H9 (cell line): ENCODE measurements at regions not wholly inside any gene's neighbourhood (a gene's known extent, or its start where the extent isn't known, plus 50 kb on each side); places are given as distances from the start of the nearest gene placed in this dataset.

ENCODE experiments used
- DNase-seq: peaks from one replicate; pipeline ENCODE4 v3.0.0-alpha.2; 2017
- H2AFZ ChIP-seq: one replicate; pipeline ENCODE4 v1.6.1; 2013; ENCODE audit warnings: mild to moderate bottlenecking, low read length, control low read depth, moderate library complexity
- H2AK5ac ChIP-seq: 2 replicates; pipeline ENCODE4 v1.6.1; 2013; ENCODE audit warnings: low read length, control low read depth, mixed read lengths; ENCODE audit not compliant: insufficient read length
- H2BK120ac ChIP-seq: one replicate; pipeline ENCODE4 v1.6.1; 2013; ENCODE audit warnings: low read depth, mild to moderate bottlenecking, low read length, control low read depth, inconsistent platforms; ENCODE audit not compliant: poor library complexity, severe bottlenecking
- H2BK12ac ChIP-seq: 2 replicates; pipeline ENCODE4 v1.6.1; 2013; ENCODE audit warnings: low read length, control low read depth, mixed read lengths, low read depth; ENCODE audit not compliant: insufficient read length
- H2BK15ac ChIP-seq: 2 replicates; pipeline ENCODE4 v1.6.1; 2013; ENCODE audit warnings: low read depth, low read length, control low read depth
- H2BK20ac ChIP-seq: one replicate; pipeline ENCODE4 v1.6.1; 2013; ENCODE audit warnings: low read depth, mild to moderate bottlenecking, low read length, control low read depth, inconsistent platforms; ENCODE audit not compliant: poor library complexity, severe bottlenecking
- H2BK5ac ChIP-seq: 2 replicates; pipeline ENCODE4 v1.6.1; 2013; ENCODE audit warnings: low read length, control low read depth, mixed read lengths; ENCODE audit not compliant: insufficient read length
- H3K14ac ChIP-seq: 2 replicates; pipeline ENCODE4 v1.6.1; 2013; ENCODE audit warnings: low read length, control low read depth; ENCODE audit not compliant: insufficient read depth
- H3K18ac ChIP-seq: 2 replicates; pipeline ENCODE4 v1.6.1; 2013; ENCODE audit warnings: low read depth, mild to moderate bottlenecking, mixed read lengths, low read length, control low read depth; ENCODE audit not compliant: insufficient read length
- H3K23ac ChIP-seq: 2 replicates; pipeline ENCODE4 v1.6.1; 2013; ENCODE audit warnings: low read length, control low read depth, mixed read lengths, low read depth; ENCODE audit not compliant: insufficient read length
- H3K23me2 ChIP-seq: 2 replicates; pipeline ENCODE4 v1.6.1; 2013; ENCODE audit warnings: low read depth, mild to moderate bottlenecking, mixed read lengths, low read length, control low read depth; ENCODE audit not compliant: insufficient read length, poor library complexity, severe bottlenecking
- H3K27ac ChIP-seq: 2 replicates; pipeline ENCODE4 v1.5.1; 2013; ENCODE audit warnings: low read length, control low read depth, mixed read lengths, low read depth; ENCODE audit not compliant: insufficient read length
- H3K27me3 ChIP-seq: 2 replicates; pipeline ENCODE4 v1.6.1; 2013; ENCODE audit warnings: low read length, control low read depth, inconsistent platforms; ENCODE audit not compliant: insufficient read depth
- H3K4ac ChIP-seq: 2 replicates; pipeline ENCODE4 v1.6.1; 2013; ENCODE audit warnings: low read depth, mild to moderate bottlenecking, control low read depth, inconsistent platforms, low read length, moderate library complexity
- H3K4me1 ChIP-seq: 2 replicates; pipeline ENCODE4 v1.6.1; 2013; ENCODE audit warnings: low read length, control low read depth, inconsistent platforms; ENCODE audit not compliant: insufficient read depth
- H3K4me2 ChIP-seq: 2 replicates; pipeline ENCODE4 v1.6.1; 2013; ENCODE audit warnings: low read length, control low read depth, mixed read lengths; ENCODE audit not compliant: insufficient read length, insufficient read depth
- H3K56ac ChIP-seq: 2 replicates; pipeline ENCODE4 v1.6.1; 2013; ENCODE audit warnings: low read depth, mild to moderate bottlenecking, mixed read lengths, low read length, control low read depth; ENCODE audit not compliant: insufficient read length
- H3K79me1 ChIP-seq: 2 replicates; pipeline ENCODE4 v1.6.1; 2013; ENCODE audit warnings: low read depth, mild to moderate bottlenecking, moderate library complexity, low read length, control low read depth, inconsistent platforms; ENCODE audit not compliant: insufficient read depth, poor library complexity, severe bottlenecking
- H3K79me2 ChIP-seq: 2 replicates; pipeline ENCODE4 v1.6.1; 2013; ENCODE audit warnings: low read length, control low read depth, inconsistent platforms; ENCODE audit not compliant: insufficient read depth
- H3K9ac ChIP-seq: 2 replicates; pipeline ENCODE4 v1.6.1; 2013; ENCODE audit warnings: low read length, control low read depth, mixed read lengths; ENCODE audit not compliant: insufficient read length; ENCODE audit errors: extremely low read depth
- H3K9me3 ChIP-seq: one replicate; pipeline ENCODE4 v1.6.1; 2013; ENCODE audit warnings: low read depth, low read length, inconsistent platforms; ENCODE audit not compliant: control insufficient read depth
- H3T11ph ChIP-seq: one replicate; pipeline ENCODE4 v1.6.1; 2013; ENCODE audit warnings: mild to moderate bottlenecking, low read length, control low read depth, inconsistent platforms
- H4K20me1 ChIP-seq: one replicate; pipeline ENCODE4 v1.6.1; 2013; ENCODE audit not compliant: control insufficient read depth, insufficient read length, insufficient read depth
- H4K5ac ChIP-seq: 2 replicates; pipeline ENCODE4 v1.6.1; 2013; ENCODE audit warnings: low read depth, mild to moderate bottlenecking, mixed read lengths, low read length, control low read depth; ENCODE audit not compliant: insufficient read length
- H4K8ac ChIP-seq: replicated peaks from 2 replicates; pipeline ENCODE4 v1.6.1; 2013; ENCODE audit warnings: low read length, control low read depth, mixed read lengths, low read depth; ENCODE audit not compliant: insufficient read length
- H4K91ac ChIP-seq: 2 replicates; pipeline ENCODE4 v1.6.1; 2013; ENCODE audit warnings: low read depth, mild to moderate bottlenecking, moderate library complexity, mixed read lengths, low read length, control low read depth; ENCODE audit not compliant: insufficient read length
- H3K27ac Mint-ChIP-seq, 3 experiments: 2 replicates in 2 of 3; 3 replicates in 1 of 3; pipeline ENCODE4 v1.8.0; 2020 to 2021; ENCODE audit warnings: mixed read lengths in 3 of 3, mild to moderate bottlenecking in 1 of 3, moderate library complexity in 1 of 3
- H3K27me3 Mint-ChIP-seq: 2 replicates; pipeline ENCODE4 v1.8.0; 2021; ENCODE audit warnings: low read depth, mild to moderate bottlenecking, moderate library complexity, mixed read lengths
- H3K36me3 Mint-ChIP-seq, 3 experiments: 2 replicates in 2 of 3; 3 replicates in 1 of 3; pipeline ENCODE4 v1.8.0; 2020 to 2021; ENCODE audit warnings: low read depth in 3 of 3, mixed read lengths in 3 of 3; ENCODE audit not compliant: insufficient read depth in 1 of 3
- H3K4me1 Mint-ChIP-seq, 2 experiments: 2 replicates each; pipeline ENCODE4 v1.8.0; 2020; ENCODE audit warnings: mixed read lengths in 2 of 2
- H3K4me3 Mint-ChIP-seq, 2 experiments: 2 replicates in 1 of 2; 3 replicates in 1 of 2; pipeline ENCODE4 v1.8.0; 2020 to 2021; ENCODE audit warnings: mild to moderate bottlenecking in 2 of 2, mixed read lengths in 2 of 2, moderate library complexity in 1 of 2
- H3K9me3 Mint-ChIP-seq, 2 experiments: 2 replicates in 1 of 2; 3 replicates in 1 of 2; pipeline ENCODE4 v1.8.0; 2020; ENCODE audit warnings: mild to moderate bottlenecking in 2 of 2, mixed read lengths in 2 of 2, moderate library complexity in 1 of 2
- CTCF ChIP-seq: fragments of 200-600 bp; sonication (generic); conservative IDR thresholded peaks from 3 replicates; pipeline ENCODE4 v1.8.0; 2021; ENCODE audit warnings: antibody characterized with exemption, mild to moderate bottlenecking
- WGBS: extraction: QIAGEN DNeasy Blood & Tissue Kit; methylation state at CpG from one replicate; pipeline ENCODE4 v1.1.7; 2013; ENCODE audit warnings: missing lambda C conversion rate, low lambda C conversion rate, mixed read lengths; ENCODE audit not compliant: insufficient read length; ENCODE audit errors: extremely low coverage; 5-methylcytosine and 5-hydroxymethylcytosine counted together

GRCh38 chr1:79914896-79915295 lies 908.4 kb upstream of the ADGRL4 start:
- Mint-ChIP-seq H3K9me3 (peaks cover 0 to 3% of the 10 kb centered on the region in 2 experiments; a peak in 1 of 5 replicates), H3K36me3 (no peaks in the 10 kb centered on the region; a peak in 1 of 7 replicates), H3K4me3 (no peak overlapping the region), H3K27ac (no peak overlapping the region), H3K4me1 (peaks cover 0 to 4% of the 10 kb centered on the region in 2 experiments; a peak in 1 of 4 replicates), H3K27me3 (no peaks in the 10 kb centered on the region)
- H3K4me1 ChIP-seq, result no peaks in the 10 kb centered on the region
- no peak overlapping the region for H3K14ac ChIP-seq
- TF ChIP-seq CTCF, result no peak
- no peak overlapping the region for H4K91ac ChIP-seq
- no peak overlapping the region for H2BK12ac ChIP-seq
- no peak overlapping the region for H4K5ac ChIP-seq
- no peak overlapping the region for H3K27ac ChIP-seq
- no peak overlapping the region for H2AFZ ChIP-seq
- H3T11ph ChIP-seq, result no peak overlapping the region
- H2AK5ac ChIP-seq, result no peak overlapping the region
- no peaks in the 10 kb centered on the region for H3K79me2 ChIP-seq
- no peaks in the 10 kb centered on the region for H3K23me2 ChIP-seq
- H3K23ac ChIP-seq, result no peak overlapping the region
- H3K27me3 ChIP-seq, result no peaks in the 10 kb centered on the region
- H3K79me1 ChIP-seq, result no peaks in the 10 kb centered on the region
- H2BK15ac ChIP-seq, result no peak overlapping the region
- H4K8ac ChIP-seq, result no peak overlapping the region
- H3K9ac ChIP-seq, result no peak overlapping the region
- no peak overlapping the region for H3K18ac ChIP-seq
- H2BK120ac ChIP-seq, result no peak overlapping the region
- no CpG with 5 or more reads among the region's 1 CpG for WGBS
- no peak overlapping the region for H3K4me2 ChIP-seq
- no peak for DNase-seq
- no peak overlapping the region for H2BK5ac ChIP-seq
- peaks cover 6% of the 10 kb centered on the region for H3K9me3 ChIP-seq
- H3K4ac ChIP-seq, result no peak overlapping the region
- H4K20me1 ChIP-seq, result no peaks in the 10 kb centered on the region
- no peak overlapping the region for H2BK20ac ChIP-seq
- no peak overlapping the region for H3K56ac ChIP-seq
